HS-27A (cell line): ENCODE measurements at regions not wholly inside any gene's neighbourhood (a gene's known extent, or its start where the extent isn't known, plus 50 kb on each side); places are given as distances from the start of the nearest gene placed in this dataset.
"Not testable (repeated sequence)": the region's sequence is repeated elsewhere in the genome, so short reads cannot be mapped to it uniquely, and the experiment has no call there.

Experiments used
- DNase-seq: peaks from one replicate; pipeline ENCODE4 v3.0.0-alpha.2; 2012; ENCODE audit warnings: low read depth, missing footprints

- not testable (repeated sequence) for DNase-seq
Observed at GRCh38 chr3:195970873-195971272, 62.5 kb upstream of the TNK2 start.

GRCh38 chr3:195969838-195970776, 61.8 kb upstream of the TNK2 start:
- DNase-seq = not testable (repeated sequence)

DNA sequence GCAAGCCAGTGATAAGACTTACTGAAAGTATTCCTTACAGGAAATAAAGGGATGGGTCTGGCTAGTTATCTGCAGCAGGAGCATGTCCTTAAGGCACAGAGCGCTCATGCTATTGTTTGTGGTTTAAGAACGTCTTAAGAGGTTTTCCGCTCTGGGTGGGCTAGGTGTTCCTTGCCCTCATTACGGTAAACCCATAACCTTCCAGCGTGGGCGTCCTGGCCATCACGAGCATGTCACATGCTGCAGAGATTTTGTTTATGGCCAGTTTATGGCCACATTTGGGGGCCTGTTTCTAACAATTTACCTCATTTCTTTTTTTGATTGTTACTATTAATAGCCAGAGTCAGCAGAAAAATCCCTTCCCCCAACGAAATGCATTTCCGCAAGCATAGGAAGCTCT, 61.0 kb upstream of the TNK2 start:
- DNase-seq = not testable (repeated sequence)

DNA sequence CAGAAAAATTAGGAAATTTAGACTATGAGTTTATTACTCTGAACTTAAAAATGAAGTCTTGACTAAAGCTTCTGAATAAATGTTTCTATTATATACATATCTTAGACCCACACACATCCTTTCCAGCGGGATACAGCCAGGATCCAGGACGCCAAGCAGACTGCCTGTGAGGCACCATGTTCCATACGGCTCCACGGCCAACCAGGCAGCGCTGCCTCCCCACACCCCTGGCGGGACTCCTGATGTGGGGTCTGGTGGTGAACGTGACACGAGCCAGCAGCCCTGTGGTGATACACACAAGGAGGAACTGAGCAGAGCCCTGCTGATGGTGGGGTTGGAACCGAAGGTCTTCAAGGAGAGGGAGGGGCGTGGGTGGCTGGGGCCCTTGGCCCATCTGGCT, 59.8 kb upstream of the TNK2 start:
- DNase-seq = not testable (repeated sequence)

- DNase-seq = not testable (repeated sequence)
Observed at GRCh38 chr3:195967387-195967720, 59.0 kb upstream of the TNK2 start.

DNA sequence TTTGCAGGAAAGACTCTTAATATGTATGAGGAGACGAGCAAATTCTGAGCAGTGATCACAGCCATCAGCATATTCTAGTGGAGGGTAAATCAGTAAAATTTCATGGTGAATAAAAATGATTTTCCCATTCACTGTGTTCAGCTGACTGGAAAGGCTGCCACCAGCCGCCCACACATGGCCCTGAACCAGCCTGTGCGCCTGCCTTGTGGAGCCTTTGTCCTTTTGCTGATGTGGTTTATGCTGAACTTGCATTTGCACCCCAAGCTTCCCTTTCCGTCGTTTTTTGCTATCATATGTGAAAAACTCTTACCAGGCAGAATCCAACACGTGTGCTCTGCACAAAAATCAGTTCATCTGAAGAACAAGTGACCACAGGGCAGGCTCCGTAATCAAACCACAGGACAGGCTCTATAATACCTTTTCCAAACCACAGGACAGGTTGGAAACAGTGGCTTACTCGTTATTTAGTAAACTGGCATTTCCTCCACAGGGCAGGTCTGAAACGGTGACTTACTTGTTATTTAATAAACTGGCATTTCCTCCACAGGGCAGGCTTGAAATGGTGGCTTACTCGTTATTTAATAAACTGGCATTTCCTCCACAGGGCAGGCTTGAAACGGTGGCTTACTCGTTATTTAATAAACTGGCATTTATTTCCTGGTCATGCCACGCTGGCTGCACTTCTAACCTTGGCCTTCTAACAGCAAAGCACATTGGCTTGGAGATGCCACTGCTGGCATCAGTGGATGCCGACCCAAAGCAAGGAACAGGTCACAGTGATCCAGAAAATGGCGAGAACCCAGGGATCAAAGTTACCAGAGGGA, 58.4 kb upstream of the TNK2 start:
- DNase-seq = not testable (repeated sequence)

- not testable (repeated sequence) for DNase-seq
Observed at GRCh38 chr3:195965217-195965616, 56.9 kb upstream of the TNK2 start.

GRCh38 chr3:195964318-195965107, 56.2 kb upstream of the TNK2 start:
- not testable (repeated sequence) for DNase-seq

DNA sequence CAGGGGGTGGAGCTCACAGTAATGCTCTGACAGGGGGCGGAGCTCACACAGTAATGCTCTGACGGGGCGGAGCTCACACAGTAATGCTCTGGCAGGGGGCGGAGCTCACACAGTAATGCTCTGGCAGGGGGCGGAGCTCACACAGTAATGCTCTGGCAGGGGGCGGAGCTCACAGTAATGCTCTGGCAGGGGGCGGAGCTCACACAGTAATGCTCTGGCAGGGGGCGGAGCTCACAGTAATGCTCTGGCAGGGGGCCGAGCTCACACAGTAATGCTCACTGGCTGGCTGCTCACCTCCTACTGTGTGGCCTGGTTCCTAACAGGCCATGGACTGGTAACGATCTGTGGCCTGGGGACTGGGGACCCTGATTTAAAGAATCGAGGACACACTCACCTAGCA, 53.9 kb upstream of the TNK2 start:
- not testable (repeated sequence) for DNase-seq

DNA sequence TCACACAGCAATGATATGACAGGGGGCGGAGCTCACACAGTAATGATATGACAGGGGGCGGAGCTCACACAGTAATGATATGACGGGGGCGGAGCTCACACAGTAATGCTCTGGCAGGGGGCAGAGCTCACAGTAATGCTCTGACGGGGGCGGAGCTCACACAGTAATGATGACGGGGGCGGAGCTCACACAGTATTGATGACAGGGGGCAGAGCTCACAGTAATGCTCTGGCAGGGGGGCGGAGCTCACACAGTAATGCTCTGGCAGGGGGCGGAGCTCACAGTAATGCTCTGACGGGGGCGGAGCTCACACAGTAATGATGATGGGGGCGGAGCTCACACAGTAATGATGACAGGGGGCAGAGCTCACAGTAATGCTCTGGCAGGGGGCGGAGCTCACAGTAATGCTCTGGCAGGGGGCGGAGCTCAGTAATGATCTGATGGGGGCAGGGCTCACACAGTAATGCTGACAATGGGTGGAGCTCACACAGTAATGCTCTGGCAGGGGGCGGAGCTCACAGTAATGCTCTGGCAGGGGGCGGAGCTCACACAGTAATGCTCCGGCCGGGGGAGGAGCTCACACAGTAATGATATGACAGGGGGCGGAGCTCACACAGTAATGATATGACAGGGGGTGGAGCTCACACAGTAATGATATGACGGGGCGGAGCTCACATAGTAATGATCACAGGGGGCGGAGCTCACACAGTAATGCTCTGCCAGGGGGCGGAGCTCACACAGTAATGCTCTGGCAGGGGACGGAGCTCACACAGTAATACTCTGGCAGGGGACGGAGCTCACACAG, 52.8 kb upstream of the TNK2 start:
- DNase-seq = peak; percentile 1

DNA sequence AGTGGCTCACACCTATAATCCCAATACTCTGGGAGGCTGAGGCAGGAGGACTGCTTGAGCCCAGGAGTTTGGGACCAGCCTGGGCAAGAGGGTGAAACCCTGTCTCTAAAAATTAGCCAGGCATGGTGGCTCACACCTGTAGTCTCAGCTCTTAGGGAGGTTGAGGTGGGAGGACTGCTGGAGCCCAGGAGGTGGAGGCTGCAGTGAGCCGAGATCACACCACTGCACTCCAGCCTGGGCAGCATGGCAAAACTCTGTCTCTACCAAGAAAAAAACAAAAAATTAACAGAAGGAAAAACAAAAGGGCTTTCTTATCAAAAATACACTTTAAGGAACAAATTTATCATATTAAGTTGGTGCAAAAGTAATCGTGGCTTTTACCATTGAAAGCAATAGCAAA, 51.8 kb upstream of the TNK2 start:
- not testable (repeated sequence) for DNase-seq

DNA sequence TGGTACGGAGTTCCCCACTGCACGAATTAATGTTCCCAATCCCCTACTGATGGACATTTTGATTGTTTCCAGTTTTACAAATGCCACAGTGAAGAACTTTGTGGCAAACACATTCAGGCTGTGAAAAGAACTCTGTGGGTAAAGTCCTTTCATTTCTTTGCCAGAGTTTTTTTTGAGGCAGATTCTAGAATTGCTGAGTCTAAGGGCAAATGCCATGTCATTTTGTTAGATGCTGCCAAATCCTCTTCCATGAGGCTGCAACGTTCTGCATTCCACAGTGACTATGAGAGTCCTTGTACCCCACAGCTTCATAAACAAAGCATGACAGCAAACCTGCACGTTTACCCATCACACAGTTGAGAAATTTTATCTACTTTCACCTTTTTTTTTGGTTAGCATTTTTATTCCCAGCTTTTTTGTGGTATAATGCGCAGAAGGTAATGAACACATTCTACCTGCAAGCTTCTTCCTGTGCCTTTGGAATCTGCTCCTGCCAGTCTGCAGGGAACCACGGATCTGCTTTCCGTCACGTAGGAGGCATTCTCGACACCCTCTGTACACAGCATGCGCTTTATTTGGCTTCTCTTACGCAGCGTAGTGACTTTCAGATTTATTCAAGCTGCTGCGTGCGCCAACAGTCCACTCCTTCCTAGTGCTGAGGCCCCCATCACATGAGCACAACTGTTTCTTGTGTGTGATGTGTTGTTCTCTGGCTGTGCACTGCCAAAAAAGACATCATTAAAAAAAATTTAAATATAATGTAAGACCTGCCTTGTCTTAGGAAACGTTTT, 51.2 kb upstream of the TNK2 start:
- not testable (repeated sequence) for DNase-seq

DNA sequence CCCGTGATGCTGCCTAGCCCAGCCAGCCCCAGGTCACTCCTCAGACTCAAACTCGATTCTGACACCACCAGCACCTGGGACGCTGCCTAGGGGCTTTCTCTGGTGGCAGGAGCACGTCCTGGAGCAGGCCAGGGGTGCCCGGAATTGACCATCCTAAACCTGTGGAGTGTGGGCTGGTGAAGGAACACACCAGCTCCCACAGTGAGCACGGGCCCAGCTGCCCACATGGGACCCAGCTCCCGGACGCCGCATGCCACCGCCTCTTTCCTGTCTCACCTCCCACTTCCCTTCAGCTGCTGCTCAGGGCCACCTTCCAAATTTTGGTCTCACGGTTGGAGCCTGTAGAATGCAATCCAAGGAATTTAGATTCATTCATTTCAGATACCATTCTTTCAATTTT, 50.4 kb upstream of the TNK2 start:
- DNase-seq = not testable (repeated sequence)
